ENCODE measurements at regions not wholly inside any gene's neighbourhood (a gene's known extent, or its start where the extent isn't known, plus 50 kb on each side); places are given as distances from the start of the nearest gene placed in this dataset.

DNA sequence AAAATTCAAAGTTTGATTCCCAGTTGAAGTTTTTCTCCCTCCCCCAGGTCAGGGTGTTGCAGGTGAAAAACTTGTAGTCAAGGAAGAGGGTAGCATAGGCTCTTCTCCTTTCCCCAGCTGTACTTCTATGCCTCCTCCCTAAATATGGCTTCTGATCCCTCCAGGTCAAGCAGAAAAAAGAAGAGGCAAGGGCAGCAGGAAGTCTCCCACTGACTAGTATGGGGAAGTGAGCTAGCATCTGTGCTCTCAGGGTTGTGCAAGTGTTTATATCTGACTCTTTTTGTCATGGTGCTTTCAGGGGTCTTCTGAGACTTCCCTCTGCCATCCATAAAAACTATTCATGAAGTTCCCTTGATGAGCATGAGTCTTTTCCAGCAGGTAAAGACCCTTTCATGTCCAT is 76.0 kb downstream of the ATPSCKMT start:
- TF ChIP-seq, protein P1, sequence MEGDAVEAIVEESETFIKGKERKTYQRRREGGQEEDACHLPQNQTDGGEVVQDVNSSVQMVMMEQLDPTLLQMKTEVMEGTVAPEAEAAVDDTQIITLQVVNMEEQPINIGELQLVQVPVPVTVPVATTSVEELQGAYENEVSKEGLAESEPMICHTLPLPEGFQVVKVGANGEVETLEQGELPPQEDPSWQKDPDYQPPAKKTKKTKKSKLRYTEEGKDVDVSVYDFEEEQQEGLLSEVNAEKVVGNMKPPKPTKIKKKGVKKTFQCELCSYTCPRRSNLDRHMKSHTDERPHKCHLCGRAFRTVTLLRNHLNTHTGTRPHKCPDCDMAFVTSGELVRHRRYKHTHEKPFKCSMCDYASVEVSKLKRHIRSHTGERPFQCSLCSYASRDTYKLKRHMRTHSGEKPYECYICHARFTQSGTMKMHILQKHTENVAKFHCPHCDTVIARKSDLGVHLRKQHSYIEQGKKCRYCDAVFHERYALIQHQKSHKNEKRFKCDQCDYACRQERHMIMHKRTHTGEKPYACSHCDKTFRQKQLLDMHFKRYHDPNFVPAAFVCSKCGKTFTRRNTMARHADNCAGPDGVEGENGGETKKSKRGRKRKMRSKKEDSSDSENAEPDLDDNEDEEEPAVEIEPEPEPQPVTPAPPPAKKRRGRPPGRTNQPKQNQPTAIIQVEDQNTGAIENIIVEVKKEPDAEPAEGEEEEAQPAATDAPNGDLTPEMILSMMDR (IDR thresholded peaks at IDR 0.05; ENCODE audit: low read depth, low read length): no peak
- no peak for DNase-seq (ENCODE audit: extremely low read depth, low read depth)

DNA sequence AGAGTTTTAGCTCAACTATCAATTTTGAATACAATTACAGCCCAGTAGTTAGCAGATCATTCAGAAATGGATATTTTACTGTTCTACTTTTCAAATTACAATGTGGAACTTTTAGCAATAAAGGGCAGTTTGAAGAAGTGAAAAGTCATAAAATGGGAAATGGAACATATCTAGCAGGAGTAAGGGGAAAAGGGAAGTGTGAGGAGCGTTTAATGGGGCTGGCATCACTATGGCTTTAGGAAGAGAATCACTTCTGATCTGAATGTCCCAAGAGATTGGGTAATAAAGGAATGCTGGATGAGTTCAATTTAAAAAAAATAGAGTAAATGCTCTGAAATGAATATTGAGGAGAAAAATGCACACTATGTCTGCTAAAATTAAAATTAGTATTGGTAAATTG is 77.4 kb downstream of the ATPSCKMT start:
- DNase-seq (ENCODE audit: extremely low read depth, low read depth): no peak
- TF ChIP-seq, protein P1 (IDR thresholded peaks at IDR 0.05; ENCODE audit: low read depth, low read length): no peak

DNA sequence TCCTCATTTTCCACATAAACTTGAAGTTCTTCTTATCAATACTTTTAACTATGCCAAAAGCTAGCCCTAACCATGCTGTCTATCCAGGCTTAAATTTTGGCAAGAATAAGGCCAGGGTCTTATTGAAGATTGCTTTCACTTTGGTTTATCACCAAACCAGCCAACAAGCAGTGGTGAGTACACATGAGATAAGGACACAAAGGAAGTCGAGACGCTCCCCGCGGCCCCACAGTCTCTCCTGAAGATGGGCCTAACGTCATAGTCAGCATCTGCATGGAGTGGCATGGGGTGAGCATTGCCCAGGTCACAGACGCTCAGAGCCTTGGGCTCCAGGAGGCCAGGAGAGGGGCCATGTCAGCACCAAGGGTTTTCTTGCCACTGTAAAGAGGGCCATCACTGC is 80.3 kb downstream of the ATPSCKMT start:
- TF ChIP-seq, protein P1 (IDR thresholded peaks at IDR 0.05; ENCODE audit: low read depth, low read length): no peak
- no peak for DNase-seq (ENCODE audit: extremely low read depth, low read depth)

DNA sequence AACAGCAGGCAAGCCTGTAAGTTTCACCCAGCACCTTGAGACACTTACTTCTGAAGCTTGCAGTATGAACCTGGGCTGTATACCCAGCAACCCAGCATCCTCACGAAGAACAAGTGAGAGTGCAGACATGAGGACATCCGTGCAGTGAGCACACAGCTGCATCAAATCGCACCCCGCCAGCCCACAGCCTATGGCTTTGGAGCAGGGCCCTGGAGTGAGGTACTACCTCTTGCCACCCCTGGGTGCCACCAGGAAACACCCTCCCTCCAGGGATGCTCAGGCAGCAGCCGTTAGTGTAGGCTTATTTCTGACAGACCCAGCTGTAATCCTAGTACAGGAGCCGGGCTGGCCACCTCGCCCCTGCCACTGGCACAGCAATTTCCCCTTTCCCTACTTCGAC is 81.4 kb downstream of the ATPSCKMT start:
- TF ChIP-seq, protein P1 (IDR thresholded peaks at IDR 0.05; ENCODE audit: low read depth, low read length): no peak
- DNase-seq (ENCODE audit: extremely low read depth, low read depth): no peak

DNA sequence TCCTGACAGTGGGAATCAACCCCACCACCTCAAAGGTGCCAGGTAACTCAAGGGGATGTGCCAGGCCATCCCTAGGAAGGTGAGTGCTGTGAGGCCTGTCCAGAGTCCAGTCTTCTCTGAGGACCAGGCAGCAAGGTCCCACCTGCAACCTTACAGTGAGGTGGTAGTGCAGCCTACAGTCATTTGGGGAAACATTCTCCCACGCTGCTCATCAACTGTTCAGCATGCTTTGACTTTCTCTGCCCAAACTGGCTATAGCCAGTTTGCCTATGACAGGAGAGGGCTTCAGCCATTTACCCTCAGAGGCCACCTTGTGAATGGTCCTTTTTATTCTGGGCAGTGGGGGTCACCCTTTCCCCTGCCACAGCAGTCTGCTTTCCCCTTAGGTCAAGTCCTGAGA is 81.9 kb downstream of the ATPSCKMT start:
- DNase-seq (ENCODE audit: extremely low read depth, low read depth): no peak
- TF ChIP-seq, protein P1 (IDR thresholded peaks at IDR 0.05; ENCODE audit: low read depth, low read length): no peak

DNA sequence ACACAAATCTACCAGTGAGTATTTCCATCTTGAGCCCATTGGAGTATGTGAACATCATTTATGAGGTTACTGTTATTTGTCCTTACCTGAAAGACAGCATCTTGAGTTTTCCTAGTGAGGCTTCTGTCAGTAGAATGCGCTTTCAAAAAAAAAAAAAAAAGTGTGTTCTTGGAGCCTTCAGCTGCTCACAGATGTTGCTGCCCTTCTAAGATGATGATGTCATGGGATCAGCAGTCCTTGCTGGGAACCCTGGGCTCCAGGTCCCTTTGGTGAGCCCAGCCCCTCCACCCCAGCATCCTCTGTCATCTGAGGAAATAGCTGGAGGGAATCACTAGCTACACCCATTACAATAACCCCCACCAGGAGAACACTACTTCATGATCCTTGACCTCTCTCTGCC is 83.3 kb downstream of the ATPSCKMT start:
- TF ChIP-seq, protein P1 (IDR thresholded peaks at IDR 0.05; ENCODE audit: low read depth, low read length): no peak

DNA sequence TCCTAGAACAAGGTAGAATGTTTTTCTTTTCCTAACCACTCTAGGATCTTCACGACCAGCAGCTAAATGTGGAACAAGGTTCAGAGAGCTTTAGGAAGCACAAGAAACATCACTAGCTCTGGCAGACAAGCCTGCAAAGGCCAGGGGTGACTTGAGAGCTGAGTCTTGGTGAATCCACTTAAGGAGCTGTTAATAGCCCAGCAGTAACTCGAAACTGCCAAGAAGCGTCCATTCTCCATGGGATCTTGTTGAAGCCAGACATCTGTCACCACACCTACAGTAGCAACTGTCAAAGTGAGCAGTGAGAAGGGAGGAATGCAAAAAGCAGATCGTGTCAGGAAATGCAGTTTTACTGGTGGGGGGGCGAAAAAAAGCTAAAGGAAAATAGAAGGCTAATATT is 87.2 kb downstream of the ATPSCKMT start:
- TF ChIP-seq, protein P1 (IDR thresholded peaks at IDR 0.05; ENCODE audit: low read depth, low read length): no peak
- no peak for DNase-seq (ENCODE audit: extremely low read depth, low read depth)

More for the DNA sequence above, 83.3 kb downstream of the ATPSCKMT start:
- no peak for DNase-seq (ENCODE audit: extremely low read depth, low read depth)
